SK-N-SH (cell line): ENCODE measurements at regions not wholly inside any gene's neighbourhood (a gene's known extent, or its start where the extent isn't known, plus 50 kb on each side); places are given as distances from the start of the nearest gene placed in this dataset.
A peak's percentile ranks its signal among the peaks of the same experiment; 100 is the strongest.

ENCODE experiments used
- CHD2 ChIP-seq: fragments of 150-350 bp; IDR thresholded peaks from 2 replicates; pipeline ENCODE4 v1.6.1; 2018; ENCODE audit warnings: low read length; ENCODE audit not compliant: partially characterized antibody
- ELF1 ChIP-seq: IDR thresholded peaks from 2 replicates; pipeline ENCODE4 v1.4.0; 2012
- FOXM1 ChIP-seq: IDR thresholded peaks from 2 replicates; pipeline ENCODE4 v1.4.0; 2012; ENCODE audit warnings: low read depth, mild to moderate bottlenecking
- JUND ChIP-seq: IDR thresholded peaks from 2 replicates; pipeline ENCODE4 v1.4.0; 2012
- MEF2A ChIP-seq: IDR thresholded peaks from 2 replicates; pipeline ENCODE4 v1.4.0; 2012; ENCODE audit warnings: low read depth, borderline replicate concordance
- NFIC ChIP-seq: IDR thresholded peaks from 2 replicates; pipeline ENCODE4 v1.4.0; 2012; ENCODE audit warnings: borderline replicate concordance
- RAD21 ChIP-seq: IDR thresholded peaks from 2 replicates; pipeline ENCODE4 v1.6.1; 2012; ENCODE audit warnings: mild to moderate bottlenecking, low read length
- SIN3A ChIP-seq: IDR thresholded peaks from 2 replicates; pipeline ENCODE4 v1.6.1; 2012; ENCODE audit warnings: low read depth, mild to moderate bottlenecking, low read length, moderate library complexity, borderline replicate concordance
- TEAD4 ChIP-seq: IDR thresholded peaks from 2 replicates; pipeline ENCODE4 v1.4.0; 2012; ENCODE audit warnings: mild to moderate bottlenecking, borderline replicate concordance; ENCODE audit not compliant: insufficient read depth
- YY1 ChIP-seq: IDR thresholded peaks from 2 replicates; pipeline ENCODE4 v1.4.0; 2012; ENCODE audit warnings: low read depth, mild to moderate bottlenecking
- TF ChIP-seq, protein P1 (sequence below): IDR thresholded peaks from 2 replicates; pipeline ENCODE4 v1.6.1; 2012; ENCODE audit warnings: mild to moderate bottlenecking, low read depth, low read length, moderate library complexity
- TF ChIP-seq, protein P2 (sequence below): IDR thresholded peaks from 2 replicates; pipeline ENCODE4; 2012
- TF ChIP-seq, protein P3 (sequence below): IDR thresholded peaks from 2 replicates; pipeline ENCODE4 v1.4.0; 2012; ENCODE audit warnings: low read depth, borderline replicate concordance
- TF ChIP-seq, protein P4 (sequence below): fragments of 150-350 bp; IDR thresholded peaks from 2 replicates; pipeline ENCODE4 v1.6.1; 2016; ENCODE audit warnings: mild to moderate bottlenecking, low read depth, low read length
- TF ChIP-seq, protein P5 (sequence below): IDR thresholded peaks from 2 replicates; pipeline ENCODE4 v1.4.0; 2012; ENCODE audit warnings: low read depth, borderline replicate concordance

DNA sequence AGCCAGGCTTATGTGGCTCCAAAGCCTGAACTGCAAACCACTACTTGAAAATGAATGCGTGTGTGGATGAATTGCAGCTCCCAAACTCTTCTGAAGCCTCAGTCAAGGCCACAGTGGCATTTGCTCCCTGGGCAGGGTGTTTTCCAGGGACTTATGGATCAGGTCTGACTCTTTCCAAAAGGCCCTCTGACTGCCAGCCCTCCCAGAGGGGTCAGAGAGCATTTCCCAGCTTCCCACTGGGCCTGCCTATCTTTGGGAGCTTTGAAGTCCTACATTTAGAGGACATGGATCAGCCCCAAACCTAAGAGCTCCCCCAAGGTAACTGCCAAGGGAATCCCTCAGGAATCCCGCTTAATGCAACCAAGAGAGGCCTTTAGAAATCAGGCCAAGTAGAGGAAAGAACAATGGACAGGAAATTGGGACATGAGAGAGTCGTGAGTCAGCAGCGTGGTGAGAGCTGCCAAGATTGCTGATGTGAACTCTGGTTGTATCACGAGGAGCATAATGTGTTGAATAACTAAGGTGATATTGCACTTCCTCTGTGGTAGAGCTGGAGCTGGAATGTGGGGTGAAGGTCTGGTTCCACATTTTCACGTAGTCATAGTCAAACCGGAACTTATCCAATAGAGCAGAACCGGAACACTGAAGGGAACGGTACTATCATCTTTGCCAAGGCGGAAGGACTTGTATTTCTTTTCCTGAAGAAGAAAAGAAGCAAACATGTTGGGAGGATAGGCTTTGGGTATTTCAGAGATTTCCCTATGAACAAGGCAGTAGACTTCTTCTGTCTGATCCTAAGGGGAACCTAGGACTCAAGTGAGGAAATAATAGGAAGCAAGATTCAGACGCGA lies 99.4 kb upstream of the JUN start (continued):
- TF ChIP-seq, protein P1, sequence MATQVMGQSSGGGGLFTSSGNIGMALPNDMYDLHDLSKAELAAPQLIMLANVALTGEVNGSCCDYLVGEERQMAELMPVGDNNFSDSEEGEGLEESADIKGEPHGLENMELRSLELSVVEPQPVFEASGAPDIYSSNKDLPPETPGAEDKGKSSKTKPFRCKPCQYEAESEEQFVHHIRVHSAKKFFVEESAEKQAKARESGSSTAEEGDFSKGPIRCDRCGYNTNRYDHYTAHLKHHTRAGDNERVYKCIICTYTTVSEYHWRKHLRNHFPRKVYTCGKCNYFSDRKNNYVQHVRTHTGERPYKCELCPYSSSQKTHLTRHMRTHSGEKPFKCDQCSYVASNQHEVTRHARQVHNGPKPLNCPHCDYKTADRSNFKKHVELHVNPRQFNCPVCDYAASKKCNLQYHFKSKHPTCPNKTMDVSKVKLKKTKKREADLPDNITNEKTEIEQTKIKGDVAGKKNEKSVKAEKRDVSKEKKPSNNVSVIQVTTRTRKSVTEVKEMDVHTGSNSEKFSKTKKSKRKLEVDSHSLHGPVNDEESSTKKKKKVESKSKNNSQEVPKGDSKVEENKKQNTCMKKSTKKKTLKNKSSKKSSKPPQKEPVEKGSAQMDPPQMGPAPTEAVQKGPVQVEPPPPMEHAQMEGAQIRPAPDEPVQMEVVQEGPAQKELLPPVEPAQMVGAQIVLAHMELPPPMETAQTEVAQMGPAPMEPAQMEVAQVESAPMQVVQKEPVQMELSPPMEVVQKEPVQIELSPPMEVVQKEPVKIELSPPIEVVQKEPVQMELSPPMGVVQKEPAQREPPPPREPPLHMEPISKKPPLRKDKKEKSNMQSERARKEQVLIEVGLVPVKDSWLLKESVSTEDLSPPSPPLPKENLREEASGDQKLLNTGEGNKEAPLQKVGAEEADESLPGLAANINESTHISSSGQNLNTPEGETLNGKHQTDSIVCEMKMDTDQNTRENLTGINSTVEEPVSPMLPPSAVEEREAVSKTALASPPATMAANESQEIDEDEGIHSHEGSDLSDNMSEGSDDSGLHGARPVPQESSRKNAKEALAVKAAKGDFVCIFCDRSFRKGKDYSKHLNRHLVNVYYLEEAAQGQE: peak; percentile 42; the same call in 1 of the 2 replicates
- peak; percentile 85 for TF ChIP-seq JUND
- no peak for TF ChIP-seq CHD2
- TF ChIP-seq, protein P2, sequence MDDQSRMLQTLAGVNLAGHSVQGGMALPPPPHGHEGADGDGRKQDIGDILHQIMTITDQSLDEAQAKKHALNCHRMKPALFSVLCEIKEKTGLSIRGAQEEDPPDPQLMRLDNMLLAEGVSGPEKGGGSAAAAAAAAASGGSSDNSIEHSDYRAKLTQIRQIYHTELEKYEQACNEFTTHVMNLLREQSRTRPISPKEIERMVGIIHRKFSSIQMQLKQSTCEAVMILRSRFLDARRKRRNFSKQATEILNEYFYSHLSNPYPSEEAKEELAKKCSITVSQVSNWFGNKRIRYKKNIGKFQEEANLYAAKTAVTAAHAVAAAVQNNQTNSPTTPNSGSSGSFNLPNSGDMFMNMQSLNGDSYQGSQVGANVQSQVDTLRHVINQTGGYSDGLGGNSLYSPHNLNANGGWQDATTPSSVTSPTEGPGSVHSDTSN: peak; percentile 64
- TF ChIP-seq ELF1: no peak; the same call in 1 of the 2 replicates
- TF ChIP-seq RAD21: no peak
- no peak for TF ChIP-seq YY1
- TF ChIP-seq SIN3A: no peak
- TF ChIP-seq MEF2A: no peak
- TF ChIP-seq, protein P3, sequence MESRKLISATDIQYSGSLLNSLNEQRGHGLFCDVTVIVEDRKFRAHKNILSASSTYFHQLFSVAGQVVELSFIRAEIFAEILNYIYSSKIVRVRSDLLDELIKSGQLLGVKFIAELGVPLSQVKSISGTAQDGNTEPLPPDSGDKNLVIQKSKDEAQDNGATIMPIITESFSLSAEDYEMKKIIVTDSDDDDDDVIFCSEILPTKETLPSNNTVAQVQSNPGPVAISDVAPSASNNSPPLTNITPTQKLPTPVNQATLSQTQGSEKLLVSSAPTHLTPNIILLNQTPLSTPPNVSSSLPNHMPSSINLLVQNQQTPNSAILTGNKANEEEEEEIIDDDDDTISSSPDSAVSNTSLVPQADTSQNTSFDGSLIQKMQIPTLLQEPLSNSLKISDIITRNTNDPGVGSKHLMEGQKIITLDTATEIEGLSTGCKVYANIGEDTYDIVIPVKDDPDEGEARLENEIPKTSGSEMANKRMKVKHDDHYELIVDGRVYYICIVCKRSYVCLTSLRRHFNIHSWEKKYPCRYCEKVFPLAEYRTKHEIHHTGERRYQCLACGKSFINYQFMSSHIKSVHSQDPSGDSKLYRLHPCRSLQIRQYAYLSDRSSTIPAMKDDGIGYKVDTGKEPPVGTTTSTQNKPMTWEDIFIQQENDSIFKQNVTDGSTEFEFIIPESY: no peak
- TF ChIP-seq, protein P4, sequence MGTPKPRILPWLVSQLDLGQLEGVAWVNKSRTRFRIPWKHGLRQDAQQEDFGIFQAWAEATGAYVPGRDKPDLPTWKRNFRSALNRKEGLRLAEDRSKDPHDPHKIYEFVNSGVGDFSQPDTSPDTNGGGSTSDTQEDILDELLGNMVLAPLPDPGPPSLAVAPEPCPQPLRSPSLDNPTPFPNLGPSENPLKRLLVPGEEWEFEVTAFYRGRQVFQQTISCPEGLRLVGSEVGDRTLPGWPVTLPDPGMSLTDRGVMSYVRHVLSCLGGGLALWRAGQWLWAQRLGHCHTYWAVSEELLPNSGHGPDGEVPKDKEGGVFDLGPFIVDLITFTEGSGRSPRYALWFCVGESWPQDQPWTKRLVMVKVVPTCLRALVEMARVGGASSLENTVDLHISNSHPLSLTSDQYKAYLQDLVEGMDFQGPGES: no peak
- TF ChIP-seq TEAD4: peak; percentile 86; the same call in 1 of the 2 replicates
- TF ChIP-seq FOXM1: 0 out of 2 replicates have a peak, but pooled peaks have one; percentile 35
- peak; percentile 98 for TF ChIP-seq NFIC
- TF ChIP-seq, protein P5, sequence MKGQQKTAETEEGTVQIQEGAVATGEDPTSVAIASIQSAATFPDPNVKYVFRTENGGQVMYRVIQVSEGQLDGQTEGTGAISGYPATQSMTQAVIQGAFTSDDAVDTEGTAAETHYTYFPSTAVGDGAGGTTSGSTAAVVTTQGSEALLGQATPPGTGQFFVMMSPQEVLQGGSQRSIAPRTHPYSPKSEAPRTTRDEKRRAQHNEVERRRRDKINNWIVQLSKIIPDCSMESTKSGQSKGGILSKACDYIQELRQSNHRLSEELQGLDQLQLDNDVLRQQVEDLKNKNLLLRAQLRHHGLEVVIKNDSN: no peak
